Activated CD8-positive, alpha-beta T cell treated with anti-CD3 and anti-CD28 coated beads, Interleukin-2, amount 10 ng/mL, durations not matched to agents 7 days and 5 days (primary cell): ENCODE measurements at regions not wholly inside any gene's neighbourhood (a gene's known extent, or its start where the extent isn't known, plus 50 kb on each side); places are given as distances from the start of the nearest gene placed in this dataset.

ENCODE experiments used
- ATAC-seq: fragments of 150-1000 bp; cut with Tn5 transposase; one replicate; pipeline ENCODE4 v1.10.0; 2021; ENCODE audit warnings: moderate library complexity
- CTCF ChIA-PET: fragments of 350-600 bp; sonication (Branson Sonifier 250); formaldehyde crosslinking; loops from one replicate; lab custom pipeline; 2021; ENCODE audit warnings: antibody characterized with exemption; lab: Charles Lee
- POLR2A ChIA-PET: fragments of 350-600 bp; sonication (Branson Sonifier 250); formaldehyde crosslinking; loops from one replicate; lab custom pipeline; 2021; ENCODE audit warnings: antibody characterized with exemption; lab: Charles Lee
- DNase-seq: peaks from one replicate; pipeline ENCODE4 v3.0.0-alpha.2; 2020
- H3K27ac Mint-ChIP-seq: one replicate; pipeline ENCODE4 v1.8.0; 2021; ENCODE audit warnings: mild to moderate bottlenecking, mixed read lengths
- H3K27me3 Mint-ChIP-seq: one replicate; pipeline ENCODE4 v1.8.0; 2021; ENCODE audit warnings: low read depth, mixed read lengths
- H3K36me3 Mint-ChIP-seq: one replicate; pipeline ENCODE4 v1.8.0; 2021; ENCODE audit warnings: low read depth, mixed read lengths
- H3K4me1 Mint-ChIP-seq: one replicate; pipeline ENCODE4 v1.8.0; 2021; ENCODE audit warnings: low read depth, mixed read lengths
- H3K4me3 Mint-ChIP-seq: one replicate; pipeline ENCODE4 v1.8.0; 2021; ENCODE audit warnings: mild to moderate bottlenecking, mixed read lengths
- H3K9me3 Mint-ChIP-seq: one replicate; pipeline ENCODE4 v1.8.0; 2022; ENCODE audit warnings: mixed read lengths; ENCODE audit not compliant: insufficient read depth

DNA sequence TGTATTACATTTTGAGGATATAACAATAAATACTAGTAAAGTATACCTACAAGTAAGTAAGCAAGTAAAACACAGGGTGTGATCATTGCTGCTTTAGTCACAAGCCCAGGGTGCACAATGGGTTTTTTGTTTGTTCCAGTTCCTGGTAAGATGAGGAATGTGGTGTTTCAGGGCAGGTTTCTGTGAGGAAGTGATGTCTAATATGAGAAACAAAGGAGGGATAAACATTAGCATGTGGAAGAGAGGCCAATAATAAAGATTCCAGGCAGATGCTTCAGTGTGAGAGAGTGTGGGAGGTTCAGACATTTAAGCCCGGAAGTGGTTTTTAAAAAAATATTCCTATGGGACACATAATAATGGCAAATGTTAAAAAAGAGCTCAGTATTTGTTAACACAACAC is 808.1 kb upstream of the USP15 start:
- no peak overlapping the region for H3K27ac Mint-ChIP-seq
- H3K27me3 Mint-ChIP-seq = no peaks in the 10 kb centered on the region
- no peaks in the 10 kb centered on the region for H3K36me3 Mint-ChIP-seq
- no peak overlapping the region for H3K4me3 Mint-ChIP-seq
- H3K4me1 Mint-ChIP-seq = no peaks in the 10 kb centered on the region
- ATAC-seq (no peak), DNase-seq (no peak)
- POLR2A ChIA-PET = no interaction called here
- H3K9me3 Mint-ChIP-seq = no peaks in the 10 kb centered on the region
- CTCF ChIA-PET = no interaction called here

DNA sequence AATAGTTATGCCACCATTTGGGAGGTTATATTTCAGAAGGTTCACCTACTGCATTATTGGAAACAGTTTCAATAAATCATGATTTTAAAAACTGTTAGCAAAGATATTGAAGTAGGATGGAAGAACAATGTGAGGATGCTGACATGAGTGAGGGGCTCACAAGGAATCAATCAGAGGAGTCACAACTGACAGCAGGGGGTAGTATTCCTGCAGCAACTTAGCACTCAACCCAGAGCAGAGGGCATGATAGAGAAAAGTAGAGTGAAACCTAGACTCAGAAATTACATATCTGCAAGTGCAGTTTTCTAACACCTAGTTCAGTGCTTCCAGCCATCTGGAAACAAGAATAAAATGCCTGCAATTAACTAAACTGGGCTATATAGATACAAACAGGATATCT is 772.5 kb upstream of the USP15 start:
- Mint-ChIP-seq H3K27ac (no peak overlapping the region), H3K27me3 (no peaks in the 10 kb centered on the region)
- DNase-seq = no peak

DNA sequence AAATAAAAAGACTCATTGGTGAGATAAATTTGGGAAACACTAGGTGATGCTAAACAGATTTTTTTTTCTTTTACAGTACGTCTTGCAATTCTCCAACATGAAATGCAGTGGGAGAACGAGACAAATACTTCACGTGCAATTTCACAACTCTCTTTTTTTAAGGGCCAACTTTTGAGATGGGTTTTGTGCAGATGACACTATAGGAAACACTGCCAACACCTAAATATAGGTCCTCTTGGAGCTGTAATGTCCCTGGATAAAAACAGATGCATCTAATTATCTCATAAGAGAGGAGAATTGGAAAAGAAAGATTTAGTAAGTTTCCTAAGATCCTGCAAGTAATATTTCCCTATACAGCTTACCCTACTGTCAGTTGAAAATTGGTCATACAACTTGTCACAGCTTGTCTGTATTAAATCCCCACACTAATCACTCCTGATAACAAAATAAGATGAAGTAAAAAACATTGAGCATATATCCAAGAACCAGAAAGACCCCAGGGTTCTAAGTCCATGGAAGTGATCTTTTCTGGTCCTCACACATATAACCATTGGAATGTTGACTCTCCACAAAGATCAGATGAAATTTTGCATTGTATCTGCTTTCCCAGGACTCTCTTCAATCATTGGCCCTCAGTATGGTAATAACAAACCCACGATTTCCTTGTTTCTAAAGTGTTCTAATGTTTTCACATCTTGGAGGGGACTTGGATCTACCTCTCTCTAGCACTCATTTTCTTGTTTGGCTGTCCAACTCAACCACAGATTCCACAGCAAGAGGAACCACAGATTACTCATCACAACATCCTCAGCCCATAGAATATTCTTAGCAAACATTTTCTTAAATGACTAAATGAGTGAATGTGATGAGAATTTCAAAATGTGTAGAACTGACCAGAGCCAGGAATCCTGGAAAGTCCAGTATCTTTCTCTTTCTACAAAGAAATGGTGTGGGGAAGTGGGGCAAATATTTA is 769.4 kb upstream of the USP15 start:
- ATAC-seq = no peak
- DNase-seq = no peak
- H3K9me3 Mint-ChIP-seq = no peaks in the 10 kb centered on the region
- POLR2A ChIA-PET = no interaction called here
- no peaks in the 10 kb centered on the region for H3K4me1 Mint-ChIP-seq
- CTCF ChIA-PET = no interaction called here
- H3K27me3 Mint-ChIP-seq = no peaks in the 10 kb centered on the region
- H3K4me3 Mint-ChIP-seq = no peak overlapping the region
- no peak overlapping the region for H3K27ac Mint-ChIP-seq
- H3K36me3 Mint-ChIP-seq = no peaks in the 10 kb centered on the region

More for the DNA sequence above, 772.5 kb upstream of the USP15 start:
- ATAC-seq = no peak
- Mint-ChIP-seq H3K36me3 (no peaks in the 10 kb centered on the region), H3K4me1 (no peaks in the 10 kb centered on the region), H3K9me3 (no peaks in the 10 kb centered on the region), H3K4me3 (no peak overlapping the region)
- ChIA-PET CTCF (no interaction called here), POLR2A (no interaction called here)

DNA sequence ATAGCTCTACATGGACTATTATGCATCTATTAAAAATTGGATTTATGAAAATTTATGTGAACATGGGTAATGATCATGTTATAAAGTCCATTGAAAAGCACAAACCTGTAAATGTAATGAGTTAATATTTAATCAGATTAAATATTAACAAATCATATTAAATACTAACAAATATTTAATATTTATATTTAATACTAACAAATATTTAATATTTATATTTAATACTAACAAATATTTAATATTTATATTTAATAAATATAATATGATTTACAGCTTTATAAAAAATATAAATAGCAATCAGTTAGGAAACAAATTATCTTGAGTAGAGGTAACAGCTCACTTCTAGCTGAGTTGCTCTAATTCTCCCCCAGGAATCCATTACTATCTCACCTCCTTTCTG is 758.0 kb upstream of the USP15 start:
- Mint-ChIP-seq H3K36me3 (no peaks in the 10 kb centered on the region), H3K9me3 (no peaks in the 10 kb centered on the region), H3K27ac (no peak overlapping the region), H3K4me1 (no peaks in the 10 kb centered on the region), H3K27me3 (no peaks in the 10 kb centered on the region), H3K4me3 (no peak overlapping the region)
- DNase-seq = no peak
- CTCF ChIA-PET = no interaction called here
- no peak for ATAC-seq
- POLR2A ChIA-PET = no interaction called here

DNA sequence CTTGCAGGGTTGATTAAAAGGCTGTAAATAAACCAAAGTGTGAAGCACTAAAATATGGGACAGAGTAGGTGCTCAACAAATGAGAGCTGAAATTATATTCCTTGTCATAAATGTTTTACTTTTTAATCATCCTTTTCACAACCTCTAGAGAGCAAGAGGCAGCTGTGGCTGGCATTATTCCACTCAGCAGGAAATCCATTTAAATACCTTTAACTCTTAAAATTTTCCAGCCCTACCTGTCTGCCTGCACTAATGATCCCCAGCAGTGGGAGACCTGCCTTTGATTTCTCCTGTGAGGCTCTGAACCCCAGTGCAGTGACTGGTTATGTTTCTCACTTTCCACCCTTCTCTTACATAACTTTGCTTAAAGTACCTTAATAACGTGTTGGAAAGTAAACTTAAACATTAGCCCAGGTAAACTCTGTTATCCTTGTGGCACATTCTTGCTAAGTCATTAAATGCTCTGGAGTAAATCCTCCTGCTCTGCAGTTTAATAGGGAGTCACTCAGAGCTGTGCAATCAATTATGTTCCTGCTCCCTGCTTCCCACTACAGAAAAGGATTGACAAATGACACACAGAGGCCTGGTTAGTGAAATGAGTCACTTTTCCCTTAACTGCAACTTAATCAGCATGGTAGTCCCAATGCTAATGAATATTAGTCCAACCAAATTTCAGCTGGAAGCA is 755.7 kb upstream of the USP15 start:
- POLR2A ChIA-PET = no interaction called here
- Mint-ChIP-seq H3K36me3 (no peaks in the 10 kb centered on the region), H3K27ac (no peak overlapping the region), H3K4me3 (no peak overlapping the region), H3K27me3 (no peaks in the 10 kb centered on the region), H3K4me1 (no peaks in the 10 kb centered on the region), H3K9me3 (no peaks in the 10 kb centered on the region)
- DNase-seq (no peak), ATAC-seq (no peak)
- CTCF ChIA-PET = no interaction called here

DNA sequence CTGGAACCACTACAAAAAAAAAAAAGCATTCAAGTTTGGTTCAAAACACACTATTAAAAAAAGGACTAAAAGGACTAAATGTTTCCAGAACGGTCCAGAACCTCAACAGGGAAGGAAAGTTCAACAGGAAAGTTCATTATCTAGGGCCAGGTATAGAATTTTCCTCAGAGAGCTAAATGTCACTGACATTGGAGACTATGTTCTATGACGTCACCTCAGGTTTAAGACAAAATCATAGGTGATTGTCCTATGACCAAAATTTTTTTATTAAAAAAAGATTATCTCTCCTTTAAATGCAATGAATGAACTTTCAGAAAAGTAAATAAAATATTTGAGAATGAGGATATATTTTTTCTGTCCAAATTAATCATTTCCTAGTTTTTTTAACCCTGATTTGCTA is 746.7 kb upstream of the USP15 start:
- ATAC-seq (no peak), DNase-seq (no peak)
- Mint-ChIP-seq H3K27ac (no peak overlapping the region), H3K36me3 (no peaks in the 10 kb centered on the region), H3K4me3 (no peak overlapping the region), H3K9me3 (no peaks in the 10 kb centered on the region), H3K27me3 (no peaks in the 10 kb centered on the region), H3K4me1 (no peaks in the 10 kb centered on the region)
- CTCF ChIA-PET = no interaction called here
- POLR2A ChIA-PET = no interaction called here

DNA sequence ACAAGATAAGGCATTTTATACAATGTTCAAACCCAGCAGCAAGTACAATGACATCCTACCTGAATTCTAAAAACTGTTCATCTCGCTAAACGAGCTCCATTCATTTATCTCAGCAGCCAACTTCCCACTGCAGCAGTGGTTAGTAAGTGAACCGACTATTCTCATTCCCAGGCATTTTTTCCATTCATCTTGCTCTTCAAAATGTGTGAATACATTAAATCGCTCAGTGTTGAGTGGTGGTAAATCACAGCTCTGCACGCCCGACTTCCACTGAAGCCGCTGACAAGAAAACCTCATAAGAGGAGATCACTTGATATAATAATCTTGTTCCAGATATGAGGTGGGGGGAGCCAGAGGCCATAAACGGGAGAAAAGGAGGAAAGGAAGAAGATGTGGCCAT is 746.2 kb upstream of the USP15 start:
- ChIA-PET CTCF (no interaction called here), POLR2A (no interaction called here)
- Mint-ChIP-seq H3K36me3 (no peaks in the 10 kb centered on the region), H3K4me3 (no peak overlapping the region), H3K27me3 (no peaks in the 10 kb centered on the region), H3K4me1 (no peaks in the 10 kb centered on the region), H3K9me3 (no peaks in the 10 kb centered on the region), H3K27ac (no peak overlapping the region)
- ATAC-seq (no peak), DNase-seq (no peak)

DNA sequence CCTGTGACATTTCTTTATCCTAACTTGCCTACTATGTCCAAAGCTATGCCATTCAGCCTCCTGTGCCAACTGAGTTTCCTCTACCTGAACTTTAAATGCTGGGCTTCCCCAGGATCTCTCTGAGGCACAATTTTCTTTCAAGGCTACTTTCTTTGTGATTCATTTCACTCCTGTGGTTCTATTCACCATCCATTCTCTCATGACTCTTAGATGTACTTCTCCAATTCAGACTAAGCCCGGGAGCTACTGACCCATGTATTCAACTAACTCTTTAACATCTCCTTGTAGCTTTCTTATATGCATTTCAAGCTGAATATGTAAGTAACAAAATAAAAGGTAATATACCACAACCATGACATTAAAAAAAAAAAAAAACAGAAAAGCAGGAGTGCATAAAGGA is 738.9 kb upstream of the USP15 start:
- Mint-ChIP-seq H3K27ac (no peak overlapping the region), H3K4me3 (no peak overlapping the region), H3K36me3 (no peaks in the 10 kb centered on the region), H3K4me1 (no peaks in the 10 kb centered on the region), H3K27me3 (no peaks in the 10 kb centered on the region), H3K9me3 (no peaks in the 10 kb centered on the region)
- ATAC-seq = no peak
- ChIA-PET CTCF (no interaction called here), POLR2A (interaction anchor here (0.6 kb wide), 1 partner anchor 163 kb away, joined by 3 read pairs; no protein-coding TSS in a partner anchor)
- DNase-seq = no peak

DNA sequence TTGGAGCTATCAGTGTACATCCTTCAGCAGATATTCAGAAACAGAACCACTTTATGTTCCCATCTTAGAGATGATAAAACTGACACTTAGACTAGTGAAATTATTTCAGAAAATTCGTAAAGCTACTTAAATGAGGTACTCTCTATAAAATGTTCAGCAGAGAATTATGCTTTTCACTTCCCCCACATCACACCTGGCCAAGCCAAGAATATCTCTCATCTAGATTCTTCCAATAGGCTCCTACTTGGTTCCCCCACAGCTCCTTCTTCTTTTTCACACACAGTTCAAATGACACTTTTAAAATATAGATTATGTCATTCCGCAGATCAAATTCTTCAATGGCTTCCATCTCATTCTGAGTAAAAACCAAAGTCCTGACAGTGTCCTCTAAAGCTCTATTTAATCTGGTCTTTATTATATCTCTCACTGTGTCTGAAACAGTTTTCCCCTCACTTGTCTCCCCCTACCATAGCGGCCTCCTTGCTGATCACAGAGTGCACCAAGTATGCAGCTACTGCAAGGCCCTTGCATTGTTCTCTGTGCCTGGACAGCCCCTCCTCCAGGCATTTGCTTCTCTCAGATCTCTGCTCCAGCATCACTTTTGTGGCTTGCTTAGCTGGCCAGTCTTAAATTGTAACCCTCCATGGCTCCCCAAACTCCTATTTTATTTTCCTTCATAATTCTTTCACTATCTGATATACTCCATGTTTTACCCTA is 736.8 kb upstream of the USP15 start:
- Mint-ChIP-seq H3K27ac (no peak overlapping the region), H3K9me3 (no peaks in the 10 kb centered on the region), H3K27me3 (no peaks in the 10 kb centered on the region), H3K4me1 (no peaks in the 10 kb centered on the region), H3K4me3 (no peak overlapping the region), H3K36me3 (no peaks in the 10 kb centered on the region)
- ATAC-seq = no peak
- ChIA-PET CTCF (no interaction called here), POLR2A (no interaction called here)
- DNase-seq = no peak

DNA sequence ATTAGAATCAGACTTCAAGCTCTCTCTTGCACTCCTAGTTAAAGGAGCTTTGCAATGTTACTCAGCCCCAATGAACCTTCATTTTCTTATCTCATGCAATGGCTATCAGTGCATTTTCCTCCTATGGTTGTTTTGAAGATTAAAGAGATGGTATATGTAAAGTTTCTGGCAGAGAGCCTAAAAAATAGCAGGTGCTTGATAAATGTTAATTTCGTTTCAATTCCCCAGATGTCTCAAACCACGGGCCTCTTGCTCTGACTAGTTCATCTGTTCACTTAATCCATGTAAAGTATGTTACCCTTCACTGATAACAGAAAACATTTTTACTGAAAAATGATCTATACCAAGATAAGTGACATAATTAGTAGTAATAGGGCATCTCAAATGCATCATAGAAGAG is 735.4 kb upstream of the USP15 start:
- ATAC-seq (no peak), DNase-seq (no peak)
- H3K4me1 Mint-ChIP-seq = no peaks in the 10 kb centered on the region
- H3K9me3 Mint-ChIP-seq = no peaks in the 10 kb centered on the region
- no peaks in the 10 kb centered on the region for H3K36me3 Mint-ChIP-seq
- POLR2A ChIA-PET = interaction anchor here (0.7 kb wide), 1 partner anchor 54 kb away, joined by 3 read pairs; no protein-coding TSS in a partner anchor
- no peaks in the 10 kb centered on the region for H3K27me3 Mint-ChIP-seq
- no peak overlapping the region for H3K27ac Mint-ChIP-seq
- H3K4me3 Mint-ChIP-seq = no peak overlapping the region
- CTCF ChIA-PET = no interaction called here

DNA sequence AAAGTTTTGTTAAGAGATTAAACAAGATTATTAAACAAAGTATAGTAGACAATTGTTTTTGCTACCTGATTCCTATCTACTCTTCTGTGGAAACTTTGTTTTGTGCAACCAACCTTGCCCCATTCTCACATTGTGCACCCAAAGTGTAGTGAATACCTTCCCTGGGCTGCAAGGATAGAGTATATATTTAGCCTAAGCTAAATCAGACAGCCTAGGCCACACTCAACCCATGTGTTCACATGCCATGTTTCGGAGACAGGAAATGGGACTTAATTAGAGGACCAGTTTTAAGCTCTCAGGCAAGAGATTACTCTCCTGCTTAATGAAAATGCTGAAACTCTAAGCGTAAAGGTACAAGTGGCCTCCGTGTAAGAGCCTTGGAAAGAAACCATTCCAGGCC is 734.9 kb upstream of the USP15 start:
- H3K27ac Mint-ChIP-seq = no peak overlapping the region
- ChIA-PET POLR2A (no interaction called here), CTCF (no interaction called here)
- H3K27me3 Mint-ChIP-seq = no peaks in the 10 kb centered on the region
- H3K9me3 Mint-ChIP-seq = no peaks in the 10 kb centered on the region
- ATAC-seq (no peak), DNase-seq (no peak)
- H3K4me1 Mint-ChIP-seq = no peaks in the 10 kb centered on the region
- no peak overlapping the region for H3K4me3 Mint-ChIP-seq
- H3K36me3 Mint-ChIP-seq = no peaks in the 10 kb centered on the region

DNA sequence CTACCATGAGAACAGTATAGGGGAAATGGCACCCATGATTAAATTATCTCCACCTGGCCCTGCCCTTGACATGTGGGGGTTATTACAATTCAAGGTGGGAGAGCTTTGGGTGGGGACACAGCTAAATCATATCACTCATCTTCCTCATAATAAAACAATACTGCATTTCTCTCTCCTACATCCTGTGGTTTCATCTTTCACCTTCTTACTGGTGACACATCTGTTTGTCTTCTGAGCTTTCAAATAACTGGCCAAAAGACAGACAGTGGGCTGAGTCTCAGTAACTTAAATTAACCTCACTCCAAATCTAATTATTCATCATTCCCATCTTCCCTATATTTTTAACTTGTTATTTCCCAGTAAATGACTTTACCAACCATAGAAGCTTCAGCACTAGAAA is 729.7 kb upstream of the USP15 start:
- POLR2A ChIA-PET = no interaction called here
- H3K27me3 Mint-ChIP-seq = no peaks in the 10 kb centered on the region
- ATAC-seq (no peak), DNase-seq (no peak)
- no peak overlapping the region for H3K27ac Mint-ChIP-seq
- no peaks in the 10 kb centered on the region for H3K36me3 Mint-ChIP-seq
- no peaks in the 10 kb centered on the region for H3K9me3 Mint-ChIP-seq
- no peak overlapping the region for H3K4me3 Mint-ChIP-seq
- CTCF ChIA-PET = no interaction called here
- no peaks in the 10 kb centered on the region for H3K4me1 Mint-ChIP-seq
